OCI-LY3 (cell line): ENCODE measurements at regions not wholly inside any gene's neighbourhood (a gene's known extent, or its start where the extent isn't known, plus 50 kb on each side); places are given as distances from the start of the nearest gene placed in this dataset.
A peak's percentile ranks its signal among the peaks of the same experiment; 100 is the strongest.
"Not testable (repeated sequence)": the region's sequence is repeated elsewhere in the genome, so short reads cannot be mapped to it uniquely, and the experiment has no call there.

Source experiments
- H2AFZ ChIP-seq: fragments of 200-600, 300-600 bp; shearing (Covaris generic); 2 replicates; pipeline ENCODE4 v1.6.0; 2014; ENCODE audit warnings: antibody characterized with exemption, low read depth, low read length
- H3K27ac ChIP-seq: fragments of 200-600, 300-600 bp; sonication (generic); 2 replicates; pipeline ENCODE4 v1.5.1; 2014; ENCODE audit warnings: mild to moderate bottlenecking, low read length, moderate library complexity, mixed read lengths
- H3K27me3 ChIP-seq: fragments of 200-600, 300-600 bp; sonication (generic); 2 replicates; pipeline ENCODE4 v1.6.1; 2014; ENCODE audit warnings: low read depth, low read length, mixed read lengths
- H3K36me3 ChIP-seq: fragments of 200-600, 300-600 bp; sonication (generic); replicated peaks from 2 replicates; pipeline ENCODE3; 2014; ENCODE audit warnings: low read depth, low read length, mixed read lengths
- H3K4me1 ChIP-seq: fragments of 300-600, 200-600 bp; sonication (generic); 2 replicates; pipeline ENCODE4 v1.6.1; 2014; ENCODE audit warnings: low read length, mixed read lengths
- H3K4me2 ChIP-seq: fragments of 200-600, 300-600 bp; sonication (generic); 2 replicates; pipeline ENCODE4 v1.6.1; 2014; ENCODE audit warnings: low read length, mixed read lengths
- H3K4me3 ChIP-seq: fragments of 300-600, 200-600 bp; sonication (generic); 2 replicates; pipeline ENCODE4 v1.5.1; 2014; ENCODE audit warnings: antibody characterized with exemption, mild to moderate bottlenecking, low read length, moderate library complexity
- H3K79me2 ChIP-seq: fragments of 300-600, 200-600 bp; shearing (Covaris generic); 2 replicates; pipeline ENCODE4 v1.6.1; 2014; ENCODE audit warnings: mild to moderate bottlenecking, low read length, mixed read lengths
- H3K9ac ChIP-seq: fragments of 300-600, 200-600 bp; shearing (Covaris generic); 2 replicates; pipeline ENCODE4 v1.6.0; 2014; ENCODE audit warnings: mild to moderate bottlenecking, low read length, moderate library complexity
- H3K9me3 ChIP-seq: fragments of 200-600, 300-600 bp; shearing (Covaris generic); 2 replicates; pipeline ENCODE4 v1.6.1; 2014; ENCODE audit warnings: low read length, mixed read lengths; ENCODE audit not compliant: insufficient read depth
- H4K20me1 ChIP-seq: fragments of 200-600, 300-600 bp; sonication (generic); 2 replicates; pipeline ENCODE4 v1.6.1; 2016; ENCODE audit warnings: low read length, mixed read lengths; ENCODE audit not compliant: insufficient read depth
- CTCF ChIP-seq: fragments of 200-600, 300-600 bp; sonication (generic); IDR thresholded peaks from 2 replicates; pipeline ENCODE4 v1.5.1; 2014; ENCODE audit warnings: antibody characterized with exemption, low read length, low read depth
- EZH2phosphoT487 ChIP-seq: fragments of 200-600 bp; shearing (Covaris generic); IDR thresholded peaks from 2 replicates; pipeline ENCODE4 v1.6.1; 2018; ENCODE audit warnings: antibody characterized with exemption, mixed run types, low read depth

- Histone ChIP-seq H2AFZ (no peak overlapping the region), H3K27me3 (no peaks in the 10 kb centered on the region), H3K4me2 (peak overlapping the region; percentile 83), H3K4me1 (peaks cover 78% of the 10 kb centered on the region), H3K79me2 (peaks cover 66% of the 10 kb centered on the region), H3K9me3 (no peaks in the 10 kb centered on the region), H4K20me1 (no peaks in the 10 kb centered on the region; the same call in 1 of the 2 replicates), H3K9ac (peak overlapping the region; percentile 73), H3K27ac (peak overlapping the region; percentile 97), H3K4me3 (peak overlapping the region; percentile 58), H3K36me3 (peaks cover 34% of the 10 kb centered on the region)
- TF ChIP-seq EZH2phosphoT487, result no peak
- peak; percentile 7; the same call in 1 of the 2 replicates for TF ChIP-seq CTCF
Observed at GRCh38 chr1:41977326-41977725, 58.6 kb upstream of the HIVEP3 start.

GRCh38 chr1:41976671-41977070, 57.9 kb upstream of the HIVEP3 start:
- no peak overlapping the region for H2AFZ ChIP-seq
- peak overlapping the region; percentile 83 for H3K4me2 ChIP-seq
- peak overlapping the region; percentile 73 for H3K9ac ChIP-seq
- H3K4me1 ChIP-seq, result peaks cover 71% of the 10 kb centered on the region
- TF ChIP-seq CTCF (no peak), EZH2phosphoT487 (no peak)
- H3K27me3 ChIP-seq, result no peaks in the 10 kb centered on the region
- H3K36me3 ChIP-seq, result peaks cover 34% of the 10 kb centered on the region
- H4K20me1 ChIP-seq, result no peaks in the 10 kb centered on the region
- H3K79me2 ChIP-seq, result peaks cover 65% of the 10 kb centered on the region
- H3K9me3 ChIP-seq, result no peaks in the 10 kb centered on the region
- peak overlapping the region; percentile 97 for H3K27ac ChIP-seq
- H3K4me3 ChIP-seq, result peak overlapping the region; percentile 58

GRCh38 chr1:41975850-41976569, 57.3 kb upstream of the HIVEP3 start:
- Histone ChIP-seq H3K9ac (peak overlapping the region; percentile 73; the same call in 1 of the 2 replicates), H4K20me1 (no peaks in the 10 kb centered on the region), H3K4me1 (peaks cover 65% of the 10 kb centered on the region), H3K4me3 (peak overlapping the region; percentile 58), H3K79me2 (peaks cover 62% of the 10 kb centered on the region), H3K27me3 (no peaks in the 10 kb centered on the region), H3K9me3 (no peaks in the 10 kb centered on the region), H3K4me2 (peak overlapping the region; percentile 83), H2AFZ (no peak overlapping the region), H3K36me3 (peaks cover 34% of the 10 kb centered on the region), H3K27ac (peak overlapping the region; percentile 97)
- TF ChIP-seq EZH2phosphoT487 (no peak), CTCF (no peak)

- no peak overlapping the region for H2AFZ ChIP-seq
- H3K9me3 ChIP-seq, result no peaks in the 10 kb centered on the region
- TF ChIP-seq EZH2phosphoT487 (no peak), CTCF (no peak)
Observed at GRCh38 chr1:41975121-41975520, 56.4 kb upstream of the HIVEP3 start.

GRCh38 chr1:41968557-41968956, 49.8 kb upstream of the HIVEP3 start:
- not testable (repeated sequence) for H3K27ac ChIP-seq, H2AFZ ChIP-seq, H4K20me1 ChIP-seq, H3K4me2 ChIP-seq, H3K4me3 ChIP-seq, H3K27me3 ChIP-seq, H3K9ac ChIP-seq, H3K9me3 ChIP-seq
- H3K36me3 ChIP-seq, result peaks cover 13% of the 10 kb centered on the region
- H3K79me2 ChIP-seq, result peaks cover 50% of the 10 kb centered on the region
- peaks cover 19% of the 10 kb centered on the region for H3K4me1 ChIP-seq

More at GRCh38 chr1:41975121-41975520, 56.4 kb upstream of the HIVEP3 start:
- H3K36me3 ChIP-seq, result peaks cover 30% of the 10 kb centered on the region
- H3K27me3 ChIP-seq, result no peaks in the 10 kb centered on the region
- H4K20me1 ChIP-seq, result no peaks in the 10 kb centered on the region
- H3K4me1 ChIP-seq, result peaks cover 57% of the 10 kb centered on the region
- peak overlapping the region; percentile 97; the same call in 1 of the 2 replicates for H3K27ac ChIP-seq
- peak overlapping the region; percentile 83; the same call in 1 of the 2 replicates for H3K4me2 ChIP-seq
- H3K9ac ChIP-seq, result no peak overlapping the region
- peak overlapping the region; percentile 58; the same call in 1 of the 2 replicates for H3K4me3 ChIP-seq
- H3K79me2 ChIP-seq, result peaks cover 54% of the 10 kb centered on the region
